T-helper 1 cell (primary cell): ENCODE measurements at regions not wholly inside any gene's neighbourhood (a gene's known extent, or its start where the extent isn't known, plus 50 kb on each side); places are given as distances from the start of the nearest gene placed in this dataset.

ENCODE experiments used
- DNase-seq, 5 donors: peaks; one replicate each; pipeline ENCODE4 v3.0.0-alpha.2; 2012 to 2020

DNA sequence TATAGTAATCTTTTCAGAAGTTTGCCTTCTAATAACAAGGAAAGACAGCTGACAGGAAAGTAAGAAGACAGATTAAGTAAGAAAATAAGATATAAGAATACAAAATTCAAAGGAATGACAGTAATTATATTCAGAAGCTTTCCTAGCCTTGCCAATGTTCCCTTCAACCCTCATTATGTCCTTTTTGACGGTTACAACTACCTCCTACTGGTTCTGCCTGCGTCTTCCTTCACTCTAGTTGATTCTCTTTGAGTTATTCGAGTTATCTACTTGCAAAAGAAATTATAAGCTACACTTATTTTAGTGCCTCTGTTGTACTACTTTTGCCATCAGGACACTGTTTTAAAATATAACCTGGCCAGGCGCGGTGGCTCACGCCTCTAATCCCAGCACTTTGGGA lies 218.9 kb upstream of the GYPC start:
- no peak for DNase-seq

DNA sequence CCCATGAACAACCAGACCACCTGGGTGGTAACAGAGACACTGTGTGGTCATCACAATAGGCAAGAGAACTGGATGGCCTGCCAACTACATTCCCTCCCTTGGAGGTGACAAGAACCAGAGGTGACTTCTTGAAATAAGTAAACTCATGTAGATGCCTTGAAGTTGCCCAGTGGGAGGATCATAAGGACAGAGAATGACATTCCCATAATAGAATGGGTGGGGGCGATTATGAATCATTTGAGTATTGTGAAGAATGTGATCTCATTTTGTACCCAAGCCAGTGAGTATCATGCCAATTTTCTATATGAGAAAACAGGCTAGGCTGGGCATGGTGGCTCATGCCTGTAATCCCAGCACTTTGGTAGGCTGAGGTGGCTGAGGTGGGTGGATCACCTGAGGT lies 211.4 kb upstream of the GYPC start:
- no peak for DNase-seq

DNA sequence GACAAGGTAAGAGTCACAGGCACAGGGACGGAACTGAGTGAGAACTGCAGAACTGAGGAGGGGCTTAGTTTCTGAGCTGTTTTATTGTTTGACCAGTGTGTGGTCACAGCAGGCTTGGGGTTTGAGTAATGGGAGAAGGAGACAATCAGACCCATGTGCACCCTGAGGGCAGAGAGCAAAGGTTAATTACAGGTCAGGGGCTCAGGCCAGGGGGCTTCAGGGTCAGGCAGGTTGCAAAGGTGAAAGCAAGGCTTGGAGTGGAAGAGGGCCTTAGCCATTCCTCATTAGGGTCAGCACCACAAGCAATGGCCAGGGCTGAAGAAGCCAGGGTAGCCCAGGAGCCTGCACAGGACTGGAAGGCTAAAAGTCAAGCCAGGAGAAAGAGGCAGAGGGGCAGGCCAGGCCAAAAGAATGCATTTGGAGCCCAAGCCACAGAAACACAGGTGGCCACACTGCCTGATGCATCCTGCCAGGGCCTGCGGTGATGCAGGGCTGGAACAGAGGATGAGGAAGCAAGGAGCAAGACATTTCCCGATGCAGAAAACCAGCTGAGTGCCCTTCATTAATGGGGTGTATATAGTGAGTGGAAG lies 209.8 kb upstream of the GYPC start:
- no peak for DNase-seq

DNA sequence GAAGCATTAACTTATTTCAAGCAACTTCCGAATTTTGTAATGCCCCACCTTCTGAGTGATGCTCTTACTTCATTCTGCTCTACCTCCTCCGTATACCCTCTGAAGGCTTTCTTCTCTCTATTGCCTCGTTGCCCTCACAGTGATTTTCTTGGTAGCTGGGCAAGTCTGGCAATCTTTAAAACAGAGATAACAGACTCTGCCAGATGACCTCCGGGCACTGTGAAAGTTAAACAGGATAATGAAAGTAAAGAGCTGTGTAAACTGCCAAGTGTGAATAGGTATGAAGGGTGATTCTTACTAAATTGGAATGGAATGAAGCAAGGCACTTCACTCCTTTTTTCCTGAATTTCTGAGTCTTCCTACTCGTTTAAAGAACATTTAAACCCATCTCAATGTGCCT lies 207.3 kb upstream of the GYPC start:
- no peak for DNase-seq

DNA sequence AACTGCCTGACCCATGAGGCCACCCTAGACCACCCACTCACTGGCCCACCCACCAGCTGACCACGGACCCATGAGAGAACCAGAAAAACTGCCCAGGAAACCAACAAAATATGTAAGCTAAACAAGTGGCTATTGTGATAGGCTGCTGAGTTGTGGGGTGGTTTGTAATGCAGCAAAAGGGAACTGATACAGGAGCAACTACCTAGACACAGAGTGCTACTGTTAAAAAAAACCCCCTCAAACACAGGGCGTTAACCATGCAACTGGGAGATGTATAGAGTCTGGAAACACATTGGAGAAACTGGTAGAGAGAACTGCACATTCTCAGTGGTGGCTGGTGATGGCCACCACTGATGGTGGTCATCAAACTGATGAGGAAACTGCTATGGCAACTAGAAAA lies 206.3 kb upstream of the GYPC start:
- DNase-seq = no peak

DNA sequence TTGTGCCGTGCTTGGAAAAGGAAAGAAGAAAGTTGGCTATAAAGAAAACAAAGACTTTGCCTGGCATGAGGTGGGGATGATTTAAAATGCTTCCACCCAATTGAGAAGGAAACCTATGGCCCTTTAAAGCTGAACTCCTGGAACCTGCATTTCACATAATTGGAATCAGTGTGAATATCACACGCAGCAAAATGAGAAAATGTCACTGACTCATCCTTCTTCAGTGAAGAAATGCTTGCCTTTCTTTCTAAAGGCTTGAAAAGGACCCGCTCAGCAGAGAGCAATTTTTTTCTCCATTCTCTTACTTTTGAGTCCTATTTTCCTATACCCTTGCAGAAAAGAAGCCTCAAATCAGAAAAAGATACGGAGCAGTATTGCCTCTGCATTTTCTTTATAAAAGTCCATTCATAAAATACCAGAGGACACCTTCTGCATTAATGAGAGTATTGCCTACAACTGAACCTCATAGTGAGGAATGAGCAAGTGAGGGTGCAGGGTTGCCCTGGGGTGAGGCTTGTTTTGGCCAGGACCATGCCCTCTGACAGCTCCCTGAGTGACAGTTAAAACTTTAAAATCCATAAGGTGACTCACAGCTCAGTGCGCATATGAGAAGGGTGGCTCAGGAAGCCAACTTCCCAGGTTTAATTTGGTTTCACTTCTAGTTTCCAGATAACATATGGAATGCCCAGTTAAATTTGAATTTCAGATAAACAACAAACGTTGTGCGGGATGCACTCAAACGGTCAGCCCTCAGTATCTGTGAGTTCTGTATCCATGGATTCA lies 191.9 kb upstream of the GYPC start:
- DNase-seq = no peak

DNA sequence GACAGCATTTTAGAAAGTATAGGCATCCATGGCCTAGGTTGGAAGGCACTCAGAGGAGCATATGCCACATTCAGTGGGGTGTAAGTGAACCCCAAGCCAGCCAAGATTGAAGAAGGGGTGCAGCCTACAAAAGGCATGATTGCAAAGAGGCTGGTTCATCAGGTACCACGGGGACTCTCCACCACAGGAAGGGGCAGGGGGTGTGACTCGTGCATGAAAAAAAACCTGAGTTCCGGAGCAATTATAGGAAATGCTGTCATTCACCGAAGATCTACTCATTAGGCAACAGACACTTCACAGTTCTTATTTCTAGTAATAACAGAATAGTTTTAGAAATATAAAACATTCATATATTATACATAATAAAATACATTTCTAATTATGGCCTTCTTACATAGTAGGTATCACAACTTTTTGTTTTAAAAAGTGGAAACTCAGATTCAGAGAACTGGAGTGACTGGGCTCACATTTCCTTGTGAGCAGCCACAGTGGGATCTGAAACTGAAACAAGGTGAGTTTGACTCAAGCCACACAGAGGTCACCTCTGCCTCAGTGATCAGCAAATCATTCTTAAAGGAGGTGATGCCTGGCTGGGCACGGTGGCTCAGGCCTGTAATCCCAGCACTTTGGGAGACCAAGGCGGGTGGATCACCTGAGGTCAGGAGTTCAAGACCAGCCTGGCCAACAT lies 188.4 kb upstream of the GYPC start:
- peak in 1 of 5 donors; percentile 27 for DNase-seq

DNA sequence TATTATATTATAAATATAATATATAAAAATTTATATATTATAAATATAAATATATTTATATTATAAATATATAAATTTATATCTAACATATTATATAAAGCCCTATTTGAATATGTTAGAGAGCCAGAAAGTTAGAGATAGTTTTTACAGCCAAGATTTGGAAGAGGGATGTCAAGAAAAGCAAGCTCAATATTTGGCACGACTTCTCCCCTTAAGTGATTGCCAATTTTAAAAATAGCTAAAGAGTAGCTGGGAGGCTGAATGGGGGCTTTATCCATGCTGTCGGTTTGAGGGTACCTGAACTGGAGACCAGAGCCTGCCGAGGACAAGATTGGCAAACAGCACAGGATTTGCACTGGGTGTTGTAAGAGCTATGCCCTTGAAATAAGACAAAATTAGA lies 180.9 kb upstream of the GYPC start:
- no peak for DNase-seq

DNA sequence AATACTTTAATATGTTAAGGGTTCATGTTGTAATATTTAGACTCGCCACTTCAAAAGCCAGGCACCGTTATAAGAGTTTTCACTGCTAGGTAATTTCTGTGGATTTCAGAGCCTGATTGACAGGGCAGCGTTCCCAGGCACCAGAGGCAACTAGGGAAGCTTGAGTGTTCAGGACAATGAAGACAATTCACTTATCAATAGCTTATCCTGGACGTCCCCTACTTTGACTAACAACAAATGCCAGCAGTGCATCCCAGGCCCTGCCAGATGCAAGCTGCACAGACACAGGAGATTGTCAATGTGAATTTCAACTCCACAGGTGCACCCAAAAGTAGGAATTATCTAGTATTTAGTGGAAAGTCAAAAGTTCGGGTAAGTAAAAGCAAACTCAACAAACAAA lies 179.3 kb upstream of the GYPC start:
- no peak for DNase-seq

DNA sequence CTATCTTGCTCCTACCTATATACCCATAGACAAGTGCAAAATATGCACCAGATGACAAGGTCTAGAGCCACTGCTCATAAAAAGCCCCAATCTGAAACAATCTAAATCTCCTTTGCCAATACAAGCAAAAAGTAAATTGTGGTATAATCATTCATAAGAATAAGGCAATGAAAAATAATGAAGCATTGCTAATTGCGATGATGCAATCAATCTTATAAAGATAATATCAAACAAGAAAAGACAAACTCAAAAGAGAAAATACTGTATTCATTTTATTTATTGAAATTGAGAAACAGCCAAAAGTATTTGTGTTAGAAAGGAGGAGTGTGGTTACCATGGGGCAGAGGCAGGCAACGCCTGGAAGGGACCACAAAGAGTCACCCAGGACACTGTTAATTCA lies 175.9 kb upstream of the GYPC start:
- no peak for DNase-seq

DNA sequence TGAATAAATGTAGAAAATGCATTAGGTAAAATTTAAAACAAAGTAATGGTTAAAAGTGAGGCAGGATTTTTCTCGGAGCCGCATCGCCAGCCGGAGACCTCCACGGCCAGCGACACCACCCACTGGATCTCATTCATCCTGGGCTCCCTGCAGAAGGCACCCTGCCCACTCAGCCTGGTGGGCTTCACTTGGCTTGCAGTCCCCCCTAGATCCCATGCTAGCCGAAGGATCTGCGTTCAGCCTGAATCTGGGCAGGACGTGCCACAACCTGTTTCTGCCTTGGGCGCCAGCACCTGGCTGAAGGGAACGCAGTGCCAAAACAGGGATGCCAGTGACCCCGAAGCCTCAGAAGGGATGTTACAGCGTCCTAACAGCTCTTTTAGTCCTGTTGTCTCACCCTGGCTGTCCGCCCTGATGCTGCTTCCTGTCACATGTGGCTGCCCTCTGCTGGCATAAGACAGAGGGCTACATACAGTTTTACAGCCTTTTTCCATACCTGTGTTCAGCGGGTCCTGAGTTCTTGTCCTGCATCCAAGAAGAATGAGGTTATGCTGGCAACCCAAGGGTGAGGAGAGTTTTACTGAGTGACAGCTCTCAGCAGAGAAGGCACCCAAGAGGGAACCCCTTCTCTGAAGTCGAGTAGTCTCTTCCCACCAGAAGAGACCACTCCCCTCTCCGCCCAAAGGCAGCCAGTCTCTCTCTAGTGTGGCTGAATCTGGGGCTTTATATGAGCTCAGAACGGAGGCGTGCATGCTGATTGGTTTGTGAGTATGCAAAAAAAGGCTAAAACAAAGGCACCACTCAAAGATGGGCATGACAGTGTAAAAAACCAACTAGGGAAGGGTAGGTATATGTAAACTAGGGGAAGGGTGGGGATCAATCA lies 173.1 kb upstream of the GYPC start:
- DNase-seq = no peak

DNA sequence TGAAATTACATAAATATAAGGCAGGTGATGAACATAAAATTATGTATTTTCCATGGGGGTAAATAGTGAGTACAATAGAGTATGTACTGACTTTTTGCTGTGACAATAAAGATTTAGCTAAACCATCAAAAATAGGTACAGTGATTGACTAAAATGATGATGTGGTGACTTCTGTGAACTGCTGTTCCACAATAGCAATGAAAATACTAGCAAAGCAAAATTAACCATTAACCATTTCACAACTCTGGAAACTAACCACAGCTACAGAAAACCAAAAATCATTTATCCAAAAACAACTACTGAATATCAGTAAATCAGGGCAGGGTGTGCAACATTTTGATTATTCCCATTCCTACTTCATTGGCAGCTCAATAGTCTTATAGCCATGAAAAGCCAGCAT lies 161.4 kb upstream of the GYPC start:
- no peak for DNase-seq

DNA sequence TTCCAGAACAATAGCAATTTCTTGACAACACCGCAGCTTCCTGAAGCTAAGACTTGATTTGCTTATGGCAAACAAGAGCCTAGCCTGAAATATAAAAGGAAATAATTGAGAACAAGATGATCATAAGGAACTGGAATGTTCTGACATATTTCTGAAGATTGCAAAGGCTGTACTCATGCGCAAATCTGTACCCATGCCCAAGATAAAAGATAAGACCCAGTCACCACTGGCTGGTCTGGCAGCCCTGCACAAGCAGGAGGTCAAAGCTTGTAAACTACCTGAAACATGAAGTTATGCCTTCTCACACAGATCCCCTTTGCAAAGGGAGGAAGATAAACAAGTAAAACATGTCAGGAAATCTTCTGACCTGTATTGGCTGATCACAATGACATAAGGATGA lies 160.8 kb upstream of the GYPC start:
- DNase-seq = no peak

DNA sequence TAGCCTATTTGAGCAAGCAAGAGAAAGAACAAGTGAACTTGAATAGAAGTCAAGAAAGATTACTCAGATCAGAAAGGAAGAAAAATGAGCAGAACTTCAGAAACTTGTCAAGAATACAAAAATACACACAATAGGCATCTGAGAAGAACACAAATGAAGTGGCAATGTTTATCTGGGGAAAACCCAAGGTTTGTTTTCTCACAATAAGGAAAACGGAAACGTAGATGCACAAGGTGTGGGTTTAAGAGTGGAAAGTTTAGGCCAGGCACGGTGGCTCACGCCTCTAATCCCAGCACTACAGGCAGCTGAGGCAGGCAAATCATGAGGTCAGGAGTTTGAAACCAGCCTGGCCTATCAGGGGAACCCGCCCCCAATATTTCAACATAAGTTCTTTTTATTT lies 159.5 kb upstream of the GYPC start:
- DNase-seq = no peak

DNA sequence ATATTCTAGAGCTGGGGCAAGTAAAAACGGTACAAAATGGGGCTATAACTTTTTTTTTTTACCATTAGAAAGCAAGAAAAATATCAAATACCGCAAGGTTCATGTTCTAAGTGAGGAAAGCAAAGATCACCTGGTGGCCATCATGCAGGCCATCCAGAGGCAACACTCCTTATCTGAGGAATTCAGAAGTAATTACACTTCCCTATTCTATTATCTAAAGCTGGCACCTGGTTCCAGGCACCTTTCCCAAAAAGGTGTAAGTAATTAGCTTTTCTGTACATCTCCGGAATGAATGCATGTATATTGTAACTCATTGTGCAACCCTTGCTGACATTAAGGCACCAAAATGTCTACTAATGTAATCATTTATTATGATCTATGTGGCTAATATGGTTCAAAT lies 152.5 kb upstream of the GYPC start:
- DNase-seq = no peak

DNA sequence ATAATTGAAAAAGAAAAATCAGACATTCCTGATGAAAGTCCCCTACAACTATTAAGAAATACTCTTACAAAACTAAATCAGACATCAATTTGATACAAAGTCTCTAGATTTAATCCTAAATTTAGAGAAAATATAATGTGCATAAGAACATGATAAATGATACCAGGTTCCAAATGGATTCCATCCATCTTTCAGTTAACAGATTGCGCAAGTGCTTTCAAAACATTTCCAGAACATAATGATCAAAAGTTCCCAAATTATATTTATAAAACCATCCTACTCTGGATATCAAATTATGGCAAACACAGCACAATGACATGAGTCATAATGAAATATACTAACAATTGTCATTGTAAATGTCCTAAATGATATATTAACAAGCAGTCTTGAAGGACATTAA lies 151.0 kb upstream of the GYPC start:
- no peak for DNase-seq

DNA sequence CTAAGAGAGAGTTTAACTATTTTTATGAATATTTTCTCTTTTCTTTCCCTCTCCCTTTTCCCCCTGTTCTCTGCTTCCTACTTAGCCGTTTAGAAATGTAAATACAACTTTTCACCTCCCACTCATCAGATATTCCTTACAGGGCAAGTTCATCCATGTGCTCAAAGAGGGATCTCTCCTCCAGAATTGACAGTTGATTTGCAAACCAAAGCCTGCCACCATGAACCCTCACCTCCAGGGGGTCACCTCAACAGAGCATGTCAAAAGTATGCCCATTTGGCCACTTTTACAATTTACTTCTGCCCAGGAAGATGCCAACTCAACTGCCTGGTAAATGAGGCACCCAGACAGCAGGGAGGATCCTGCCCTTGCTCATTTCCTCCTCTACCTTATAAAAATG lies 149.2 kb upstream of the GYPC start:
- no peak for DNase-seq

DNA sequence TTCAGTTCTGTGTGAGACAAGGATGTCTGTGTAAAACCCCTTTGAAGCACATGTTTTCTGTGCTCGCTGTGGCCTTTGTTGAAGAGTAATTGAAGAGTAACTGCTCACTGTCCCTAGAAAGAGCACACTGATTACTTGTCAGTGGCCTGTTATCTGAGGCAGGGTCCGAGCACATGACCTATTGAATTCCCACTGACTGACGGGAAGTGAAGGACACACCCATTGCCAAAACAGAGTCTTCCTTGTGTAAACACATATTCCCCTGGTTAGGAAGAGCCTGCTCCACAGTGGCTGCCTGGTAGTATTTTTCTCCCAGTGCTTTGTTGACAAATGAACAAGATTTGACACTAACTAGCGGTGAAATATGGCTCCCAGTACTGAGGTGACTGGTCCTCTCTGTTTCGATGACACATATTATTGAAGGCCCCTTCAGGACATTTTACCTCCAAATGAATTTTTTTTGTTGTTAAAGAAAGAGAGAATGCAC lies 148.5 kb upstream of the GYPC start:
- no peak for DNase-seq

DNA sequence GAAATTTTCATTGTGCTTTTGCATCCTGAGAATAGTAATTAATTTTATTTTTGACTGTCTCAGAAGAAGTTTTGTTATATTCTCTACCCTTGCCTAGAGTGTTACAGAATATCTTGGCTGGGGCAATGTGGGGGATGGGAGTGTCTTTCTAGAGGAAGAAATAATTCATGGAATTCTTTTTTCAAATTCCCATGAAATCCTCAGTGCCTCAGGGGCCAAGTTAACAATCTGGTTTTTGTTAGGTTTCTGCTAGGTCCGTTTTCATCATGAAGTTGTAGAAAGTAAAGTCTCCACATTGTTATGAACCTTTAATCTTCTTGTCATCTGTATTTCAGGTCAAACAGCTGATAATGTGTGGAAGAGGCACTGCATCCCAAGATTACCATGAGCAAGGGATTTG lies 145.6 kb upstream of the GYPC start:
- DNase-seq = no peak

DNA sequence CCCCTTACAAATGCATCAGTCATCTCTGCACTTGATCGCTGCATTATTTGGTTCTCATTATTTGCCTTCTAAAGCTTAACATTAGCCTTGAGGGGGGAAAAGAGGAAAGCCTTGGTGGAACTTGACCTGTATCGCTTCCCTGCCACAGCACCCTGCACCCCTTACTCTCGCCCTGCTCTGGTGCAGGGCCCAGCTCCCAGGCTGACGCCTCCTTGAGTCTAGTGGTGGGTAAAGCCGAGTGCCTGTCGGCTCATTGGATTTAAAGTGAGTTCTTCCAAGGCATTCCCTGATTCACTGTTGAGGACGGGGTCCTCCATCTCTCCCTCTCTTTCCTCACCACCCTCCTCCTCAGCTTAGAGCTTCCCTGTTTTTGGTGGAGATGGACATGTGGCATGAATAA lies 145.0 kb upstream of the GYPC start:
- DNase-seq = no peak

DNA sequence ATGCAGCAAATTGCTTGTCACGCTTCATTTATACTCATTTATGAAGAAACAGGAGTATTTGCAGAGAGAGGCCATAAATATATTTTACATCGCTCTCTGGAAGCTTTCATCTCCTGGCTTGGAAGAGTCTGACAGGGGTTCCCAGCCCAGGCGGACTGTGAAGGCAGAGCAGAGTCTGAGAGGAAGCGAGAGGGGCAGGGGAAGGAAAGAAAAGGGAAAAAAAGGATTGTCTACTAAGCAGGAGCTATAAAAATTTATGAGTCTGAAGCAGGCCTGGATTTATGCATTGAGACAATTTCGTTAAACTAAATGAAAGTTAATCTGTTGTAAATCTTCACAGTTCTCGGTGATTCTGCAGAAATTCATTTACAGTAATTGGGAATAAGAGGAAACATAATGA lies 143.9 kb upstream of the GYPC start:
- no peak for DNase-seq

DNA sequence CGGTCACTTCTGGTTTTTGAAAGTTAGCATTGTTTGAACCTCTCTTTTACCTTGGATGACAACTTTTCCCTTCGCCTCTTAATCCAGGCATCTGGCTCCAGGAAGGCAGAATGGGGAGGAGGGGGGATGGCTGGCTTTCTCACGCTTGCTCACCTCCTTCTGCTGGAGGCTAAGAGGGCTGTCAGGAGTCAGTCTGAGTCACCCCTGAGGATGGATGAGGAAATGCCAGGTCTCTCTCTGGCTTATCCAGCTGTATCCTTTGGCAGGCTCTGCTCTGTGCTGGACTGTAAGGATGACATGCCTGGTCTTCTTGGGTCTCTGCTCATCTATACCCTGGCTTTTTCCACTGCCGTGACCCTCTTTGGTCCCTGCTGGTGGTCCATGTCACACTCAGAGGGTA lies 142.9 kb upstream of the GYPC start:
- no peak for DNase-seq

DNA sequence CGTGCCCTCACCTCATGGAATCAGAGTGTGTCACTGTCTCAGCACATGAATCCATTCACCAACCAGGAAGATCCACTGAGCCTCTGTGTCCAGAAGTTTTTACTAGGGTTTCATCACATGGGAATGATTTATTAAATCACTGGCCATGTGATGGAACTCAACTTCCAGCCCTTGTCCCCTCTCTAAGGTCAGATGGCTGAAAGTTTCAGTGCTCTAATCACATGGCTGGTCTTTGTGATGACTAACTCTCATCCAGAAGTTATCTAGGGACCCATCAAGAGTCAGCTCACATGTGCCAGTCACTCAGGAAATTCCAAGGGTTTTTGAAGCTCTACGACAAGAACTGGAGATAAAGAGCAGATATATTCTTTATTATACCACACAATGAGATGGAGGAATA lies 140.5 kb upstream of the GYPC start:
- DNase-seq = no peak
